ENCODE measurements at regions not wholly inside any gene's neighbourhood (a gene's known extent, or its start where the extent isn't known, plus 50 kb on each side); places are given as distances from the start of the nearest gene placed in this dataset.

- DNase-seq (ENCODE audit: low spot score): no peak
- no peak overlapping the region for H3K27ac ChIP-seq (ENCODE audit: low read depth, low read length, poor library complexity, severe bottlenecking)
- no TSS peak for BruUV-seq (replicated peaks)
- H3K36me3 ChIP-seq (ENCODE audit: insufficient read depth, low read length, poor library complexity, severe bottlenecking): no peaks in the 10 kb centered on the region
- ChIA-PET POLR2A (ENCODE audit: low non-redundant PET) (no interaction called here), CTCF (no interaction called here)
- no peak overlapping the region for H3K4me3 ChIP-seq (ENCODE audit: low read depth, low read length, poor library complexity, severe bottlenecking)
- TF ChIP-seq EZH2 (IDR thresholded peaks at IDR 0.05; ENCODE audit: borderline replicate concordance, low read depth, low read length, poor library complexity, severe bottlenecking) (no peak), CTCF (conservative IDR thresholded peaks at IDR 0.05; ENCODE audit: low read depth, low read length) (no peak)
- no peaks in the 10 kb centered on the region for H3K9me3 ChIP-seq (ENCODE audit: low read depth, low read length, poor library complexity, severe bottlenecking)
- H3K4me1 ChIP-seq (ENCODE audit: insufficient read depth, low read length, poor library complexity, severe bottlenecking): no peaks in the 10 kb centered on the region
- intact Hi-C loops (cut with micrococcal nuclease; ENCODE audit: unreplicated experiment): no loop called here
- no peaks in the 10 kb centered on the region for H3K27me3 ChIP-seq (replicated peaks; ENCODE audit: insufficient read depth, low read depth, low read length, poor library complexity)
These were observed 908.2 kb upstream of the CDH10 start for GRCh38 chr5:25552871-25553481.

GRCh38 chr5:25550793-25551192 is 906.0 kb upstream of the CDH10 start:
- no peaks in the 10 kb centered on the region for H3K4me1 ChIP-seq (ENCODE audit: insufficient read depth, low read length, poor library complexity, severe bottlenecking)
- no peak for DNase-seq (ENCODE audit: low spot score)
- H3K4me3 ChIP-seq (ENCODE audit: low read depth, low read length, poor library complexity, severe bottlenecking): no peak overlapping the region
- no peaks in the 10 kb centered on the region for H3K9me3 ChIP-seq (ENCODE audit: low read depth, low read length, poor library complexity, severe bottlenecking)
- H3K27ac ChIP-seq (ENCODE audit: low read depth, low read length, poor library complexity, severe bottlenecking): no peak overlapping the region
- no TSS peak for BruUV-seq (replicated peaks)
- H3K36me3 ChIP-seq (ENCODE audit: insufficient read depth, low read length, poor library complexity, severe bottlenecking): no peaks in the 10 kb centered on the region
- H3K27me3 ChIP-seq (replicated peaks; ENCODE audit: insufficient read depth, low read depth, low read length, poor library complexity): no peaks in the 10 kb centered on the region
- TF ChIP-seq EZH2 (IDR thresholded peaks at IDR 0.05; ENCODE audit: borderline replicate concordance, low read depth, low read length, poor library complexity, severe bottlenecking) (no peak), CTCF (conservative IDR thresholded peaks at IDR 0.05; ENCODE audit: low read depth, low read length) (no peak)
- CTCF ChIA-PET: no interaction called here
- intact Hi-C loops (cut with micrococcal nuclease; ENCODE audit: unreplicated experiment): no loop called here
- POLR2A ChIA-PET (ENCODE audit: low non-redundant PET): no interaction called here

GRCh38 chr5:25544652-25545249 is 900.0 kb upstream of the CDH10 start:
- ChIA-PET CTCF (no interaction called here), POLR2A (ENCODE audit: low non-redundant PET) (no interaction called here)
- H3K9me3 ChIP-seq (ENCODE audit: low read depth, low read length, poor library complexity, severe bottlenecking): no peaks in the 10 kb centered on the region
- peak; percentile 50 for DNase-seq (ENCODE audit: low spot score)
- H3K27ac ChIP-seq (ENCODE audit: low read depth, low read length, poor library complexity, severe bottlenecking): no peak overlapping the region
- TF ChIP-seq CTCF (conservative IDR thresholded peaks at IDR 0.05; ENCODE audit: low read depth, low read length) (peak; percentile 64), EZH2 (IDR thresholded peaks at IDR 0.05; ENCODE audit: borderline replicate concordance, low read depth, low read length, poor library complexity, severe bottlenecking) (no peak)
- H3K36me3 ChIP-seq (ENCODE audit: insufficient read depth, low read length, poor library complexity, severe bottlenecking): no peaks in the 10 kb centered on the region
- H3K4me3 ChIP-seq (ENCODE audit: low read depth, low read length, poor library complexity, severe bottlenecking): no peak overlapping the region
- H3K4me1 ChIP-seq (ENCODE audit: insufficient read depth, low read length, poor library complexity, severe bottlenecking): no peaks in the 10 kb centered on the region
- intact Hi-C loops (cut with micrococcal nuclease; ENCODE audit: unreplicated experiment): no loop called here
- no peaks in the 10 kb centered on the region for H3K27me3 ChIP-seq (replicated peaks; ENCODE audit: insufficient read depth, low read depth, low read length, poor library complexity)
- no TSS peak for BruUV-seq (replicated peaks)

All from A673 (cell line).